AG08396 (cell line): ENCODE measurements at regions not wholly inside any gene's neighbourhood (a gene's known extent, or its start where the extent isn't known, plus 50 kb on each side); places are given as distances from the start of the nearest gene placed in this dataset.
A peak's percentile ranks its signal among the peaks of the same experiment; 100 is the strongest.

Experiments
- DNase-seq: peaks from one replicate; pipeline ENCODE4 v3.0.0; 2012; ENCODE audit warnings: low spot score, mixed read lengths

GRCh38 chr14:34128665-34129064 lies 177.8 kb upstream of the EGLN3 start:
- no peak for DNase-seq

- DNase-seq, result no peak
Observed at GRCh38 chr14:34126586-34126985, 175.7 kb upstream of the EGLN3 start.

- DNase-seq, result no peak
Observed at GRCh38 chr14:34124585-34124984, 173.7 kb upstream of the EGLN3 start.

GRCh38 chr14:34122650-34123049 lies 171.8 kb upstream of the EGLN3 start:
- no peak for DNase-seq

GRCh38 chr14:34122081-34122480 lies 171.2 kb upstream of the EGLN3 start:
- DNase-seq, result no peak

- no peak for DNase-seq
Observed at GRCh38 chr14:34120185-34120977, 169.5 kb upstream of the EGLN3 start.

- DNase-seq, result no peak
Observed at GRCh38 chr14:34119107-34119858, 168.4 kb upstream of the EGLN3 start.

GRCh38 chr14:34113991-34114390 lies 163.1 kb upstream of the EGLN3 start:
- DNase-seq, result no peak

- no peak for DNase-seq
Observed at GRCh38 chr14:34113005-34113511, 162.2 kb upstream of the EGLN3 start.

- DNase-seq, result no peak
Observed at GRCh38 chr14:34111953-34112352, 161.1 kb upstream of the EGLN3 start.

- DNase-seq, result no peak
Observed at GRCh38 chr14:34111505-34111904, 160.6 kb upstream of the EGLN3 start.

- no peak for DNase-seq
Observed at GRCh38 chr14:34110531-34110930, 159.7 kb upstream of the EGLN3 start.

GRCh38 chr14:34107441-34107840 lies 156.6 kb upstream of the EGLN3 start:
- no peak for DNase-seq

GRCh38 chr14:34106310-34106709 lies 155.4 kb upstream of the EGLN3 start:
- no peak for DNase-seq

GRCh38 chr14:34104489-34105397 lies 153.9 kb upstream of the EGLN3 start:
- no peak for DNase-seq

GRCh38 chr14:34103176-34103575 lies 152.3 kb upstream of the EGLN3 start:
- no peak for DNase-seq

GRCh38 chr14:34099635-34100034 lies 148.8 kb upstream of the EGLN3 start:
- no peak for DNase-seq

GRCh38 chr14:34098985-34099349 lies 148.1 kb upstream of the EGLN3 start:
- DNase-seq, result no peak

GRCh38 chr14:34098045-34098984 lies 147.4 kb upstream of the EGLN3 start:
- DNase-seq, result peak; percentile 42

- DNase-seq, result no peak
Observed at GRCh38 chr14:34097644-34098043, 146.8 kb upstream of the EGLN3 start.

GRCh38 chr14:34094384-34094783 lies 143.5 kb upstream of the EGLN3 start:
- no peak for DNase-seq
